AG09319 (cell line): ENCODE measurements at regions not wholly inside any gene's neighbourhood (a gene's known extent, or its start where the extent isn't known, plus 50 kb on each side); places are given as distances from the start of the nearest gene placed in this dataset.

ENCODE experiments used
- DNase-seq: peaks from one replicate; pipeline ENCODE4 v3.0.0-alpha.2; 2010; ENCODE audit warnings: low read depth; ENCODE audit errors: extremely low read depth
- TF ChIP-seq, protein P1 (sequence below): IDR thresholded peaks from 2 replicates; pipeline ENCODE4 v1.5.1; 2011; ENCODE audit warnings: low read depth, mild to moderate bottlenecking, inconsistent platforms, low read length, moderate library complexity

DNA sequence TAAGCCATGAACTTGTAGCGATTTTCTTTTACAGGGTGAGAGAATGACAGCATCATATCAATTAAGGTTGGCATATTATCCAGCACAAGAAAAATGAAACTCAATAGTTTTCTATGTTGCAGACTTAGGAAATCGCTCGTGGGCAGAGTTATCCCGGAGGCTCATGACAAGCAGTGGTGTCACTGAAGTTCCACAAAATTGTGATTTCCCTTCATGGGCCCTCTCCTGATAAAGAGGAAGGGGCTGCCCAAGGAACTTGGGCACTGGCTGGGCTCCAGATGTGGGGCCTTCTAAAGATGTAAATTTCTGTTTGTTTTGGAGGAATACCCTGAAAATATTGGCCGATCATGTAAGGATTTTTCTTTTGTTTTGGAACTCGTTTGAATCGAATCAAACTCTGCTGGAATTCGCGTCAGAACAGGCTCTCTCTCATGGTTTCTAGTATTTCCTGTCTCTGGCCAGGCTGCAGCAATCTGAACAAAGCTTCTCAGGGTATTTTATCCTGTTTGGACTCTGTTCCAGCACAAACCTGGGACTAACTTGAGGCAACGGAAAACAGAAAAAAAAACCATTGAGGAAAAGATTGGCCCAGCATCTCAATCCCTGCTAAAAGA lies 340.6 kb upstream of the NRP1 start:
- no peak for DNase-seq
- TF ChIP-seq, protein P1, sequence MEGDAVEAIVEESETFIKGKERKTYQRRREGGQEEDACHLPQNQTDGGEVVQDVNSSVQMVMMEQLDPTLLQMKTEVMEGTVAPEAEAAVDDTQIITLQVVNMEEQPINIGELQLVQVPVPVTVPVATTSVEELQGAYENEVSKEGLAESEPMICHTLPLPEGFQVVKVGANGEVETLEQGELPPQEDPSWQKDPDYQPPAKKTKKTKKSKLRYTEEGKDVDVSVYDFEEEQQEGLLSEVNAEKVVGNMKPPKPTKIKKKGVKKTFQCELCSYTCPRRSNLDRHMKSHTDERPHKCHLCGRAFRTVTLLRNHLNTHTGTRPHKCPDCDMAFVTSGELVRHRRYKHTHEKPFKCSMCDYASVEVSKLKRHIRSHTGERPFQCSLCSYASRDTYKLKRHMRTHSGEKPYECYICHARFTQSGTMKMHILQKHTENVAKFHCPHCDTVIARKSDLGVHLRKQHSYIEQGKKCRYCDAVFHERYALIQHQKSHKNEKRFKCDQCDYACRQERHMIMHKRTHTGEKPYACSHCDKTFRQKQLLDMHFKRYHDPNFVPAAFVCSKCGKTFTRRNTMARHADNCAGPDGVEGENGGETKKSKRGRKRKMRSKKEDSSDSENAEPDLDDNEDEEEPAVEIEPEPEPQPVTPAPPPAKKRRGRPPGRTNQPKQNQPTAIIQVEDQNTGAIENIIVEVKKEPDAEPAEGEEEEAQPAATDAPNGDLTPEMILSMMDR = no peak

DNA sequence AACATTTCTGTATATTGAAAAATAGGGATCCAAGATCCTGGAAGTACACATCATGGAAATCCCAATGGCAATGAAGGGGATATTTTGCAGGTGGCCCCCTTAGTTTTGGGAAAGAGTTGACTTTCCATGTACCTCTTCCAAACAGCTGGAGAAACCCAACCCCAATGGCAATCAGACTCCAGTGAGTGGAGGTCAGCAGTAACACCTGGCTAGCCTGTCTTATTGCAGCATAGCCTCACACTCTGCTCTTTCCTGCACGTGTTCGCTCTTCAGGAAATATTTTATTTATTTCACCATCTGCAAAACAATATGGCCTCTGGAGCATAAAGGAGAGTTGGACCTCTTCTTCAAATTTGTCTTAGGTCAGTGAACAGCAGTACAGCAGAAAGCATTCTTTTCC lies 340.0 kb upstream of the NRP1 start:
- TF ChIP-seq, protein P1 = no peak
- no peak for DNase-seq

DNA sequence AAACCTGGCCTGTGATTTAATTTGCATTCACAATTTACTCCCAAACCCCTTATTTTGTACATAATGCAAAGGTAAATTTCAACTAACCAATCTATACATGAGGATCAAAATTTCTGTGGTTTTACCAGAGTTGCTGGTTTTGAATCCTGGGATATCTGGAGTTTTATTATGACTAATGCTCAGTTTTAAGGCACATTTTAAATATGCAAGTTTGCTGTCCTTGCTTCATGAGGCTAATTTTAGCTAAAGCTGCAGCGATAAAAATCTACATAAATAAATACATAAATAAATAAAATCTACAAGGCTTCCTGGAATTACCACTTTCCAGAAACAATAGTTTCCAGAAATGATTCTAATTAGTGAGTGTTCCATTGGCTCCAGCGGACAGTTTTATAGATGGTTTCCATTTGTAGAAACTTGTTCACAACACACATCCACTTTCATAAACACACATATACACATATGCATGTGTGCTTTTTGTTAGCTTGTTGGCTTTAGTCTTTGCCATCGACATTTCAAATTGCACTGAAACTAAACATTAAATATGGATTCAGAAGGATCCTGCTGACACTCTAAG lies 339.5 kb upstream of the NRP1 start:
- TF ChIP-seq, protein P1 = no peak
- DNase-seq = no peak

DNA sequence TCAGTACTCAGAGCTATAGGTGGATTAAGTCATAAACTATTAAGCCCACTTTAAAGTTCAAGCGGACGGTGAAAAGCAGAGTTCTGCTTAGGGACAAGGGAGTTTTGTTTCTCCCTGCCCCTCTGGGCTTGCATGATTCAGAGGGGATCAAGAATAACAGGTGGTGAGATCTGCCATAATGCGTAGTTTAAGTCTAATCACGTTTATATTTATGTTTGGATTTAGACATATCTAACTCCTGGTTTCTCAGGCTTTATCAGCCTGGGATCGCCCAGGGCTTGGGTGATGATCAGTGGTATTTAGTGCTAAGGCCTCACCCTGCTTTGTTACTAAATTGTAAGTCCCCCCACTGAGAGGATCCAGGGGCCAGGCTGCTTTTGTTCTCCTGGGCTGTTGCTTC lies 335.4 kb upstream of the NRP1 start:
- no peak for DNase-seq
- TF ChIP-seq, protein P1 = no peak

DNA sequence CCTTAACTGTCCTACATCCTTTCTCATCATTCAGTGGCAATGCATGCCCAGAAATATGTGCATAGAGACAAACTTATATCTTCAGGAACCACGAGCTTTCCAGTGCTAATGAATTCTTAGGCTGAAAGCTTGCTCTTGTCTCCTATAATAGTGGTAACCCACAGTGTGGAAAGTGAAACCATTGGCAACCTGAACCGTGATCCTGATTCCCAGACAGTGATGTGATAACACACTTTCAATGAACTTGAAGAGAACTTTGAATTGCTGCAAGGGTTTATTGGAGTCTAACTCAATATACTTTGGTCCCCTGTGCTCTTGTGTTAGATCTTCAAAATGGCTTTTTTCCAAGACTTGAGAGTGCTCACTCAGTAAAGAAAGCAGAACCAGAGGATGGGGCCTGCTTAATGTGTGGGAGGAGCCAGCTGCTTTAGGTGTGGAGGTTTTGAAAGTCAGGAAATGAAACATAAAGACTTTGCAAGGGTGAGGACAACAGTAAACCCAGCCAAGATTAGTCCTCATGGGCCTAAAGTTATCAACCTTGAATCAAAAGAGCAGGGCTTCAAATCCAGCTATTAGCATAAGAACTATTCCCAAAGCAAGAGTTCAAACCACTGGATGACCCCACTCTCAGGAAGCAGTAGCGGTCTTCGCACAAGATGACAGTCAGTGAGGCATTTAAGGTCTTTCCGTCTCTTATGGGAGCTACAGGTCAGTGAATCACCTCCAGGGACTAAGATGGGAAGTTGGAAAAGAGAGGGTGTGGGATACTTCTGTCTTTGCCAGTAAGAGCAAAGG lies 332.4 kb upstream of the NRP1 start:
- TF ChIP-seq, protein P1 = no peak
- DNase-seq = no peak

DNA sequence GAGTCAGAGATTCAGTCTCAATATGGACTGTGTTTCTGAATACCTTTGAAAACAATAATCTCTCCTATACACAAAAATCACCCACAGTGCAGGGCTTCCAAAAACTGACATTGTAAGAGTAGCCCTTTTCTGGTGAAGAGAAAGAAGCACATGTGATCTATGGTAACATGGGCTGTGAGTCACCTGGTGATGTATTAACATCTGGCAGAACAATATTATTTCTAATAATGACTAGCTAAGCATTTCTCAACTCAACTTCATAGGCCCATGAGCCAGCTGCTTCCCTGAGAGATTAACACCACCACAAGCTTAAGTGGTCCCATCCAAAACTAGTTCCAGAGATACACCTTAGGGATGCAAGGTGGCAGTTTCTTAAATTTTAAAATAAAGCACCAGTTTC lies 331.0 kb upstream of the NRP1 start:
- no peak for DNase-seq
- TF ChIP-seq, protein P1 = no peak

DNA sequence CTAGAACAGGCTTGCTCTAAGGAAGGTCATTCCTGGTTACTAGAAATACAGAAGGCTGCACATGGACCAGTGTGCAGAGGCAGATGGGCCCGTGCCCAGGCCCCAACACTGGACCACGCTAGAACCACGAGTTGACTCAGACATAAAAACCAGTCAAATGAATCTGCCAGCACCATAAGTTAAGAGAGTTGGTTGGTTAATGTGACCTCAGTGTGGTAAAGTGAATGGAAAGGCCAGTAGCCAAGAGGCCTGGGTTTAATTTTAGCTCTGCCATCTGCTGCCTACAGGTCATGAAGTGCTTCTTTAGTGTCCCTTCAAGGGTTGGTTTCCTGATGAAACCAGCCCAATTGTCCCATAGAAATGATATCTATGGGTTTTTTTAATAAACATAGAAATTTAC lies 329.6 kb upstream of the NRP1 start:
- DNase-seq = no peak
- TF ChIP-seq, protein P1 = no peak
